Neural progenitor cell (in vitro differentiated cells): ENCODE measurements at regions not wholly inside any gene's neighbourhood (a gene's known extent, or its start where the extent isn't known, plus 50 kb on each side); places are given as distances from the start of the nearest gene placed in this dataset.

Source experiments
- CTCF ChIP-seq: fragments of 200-600 bp; sonication (generic); IDR thresholded peaks from 2 replicates; pipeline ENCODE4 v1.5.1; 2017; ENCODE audit warnings: antibody characterized with exemption, mild to moderate bottlenecking
- EZH2 ChIP-seq: fragments of 200-600 bp; sonication (generic); IDR thresholded peaks from 2 replicates; pipeline ENCODE4 v1.6.1; 2017; ENCODE audit warnings: antibody characterized with exemption, mild to moderate bottlenecking, moderate library complexity

GRCh38 chr18:34650121-34650545 lies 60.0 kb upstream of the DTNA start:
- TF ChIP-seq CTCF: no peak
- no peak for TF ChIP-seq EZH2
